Sigmoid colon (tissue), 6 donors: ENCODE measurements at regions not wholly inside any gene's neighbourhood (a gene's known extent, or its start where the extent isn't known, plus 50 kb on each side); places are given as distances from the start of the nearest gene placed in this dataset.

Experiments used
- DNase-seq: peaks from one replicate; pipeline ENCODE4 v3.0.0-alpha.2; 2019
- H3K27ac ChIP-seq, 4 donors: fragments of 200-600 bp; sonication (generic); one replicate each; pipeline ENCODE4 v1.5.1; 2016 to 2019; ENCODE audit warnings: mild to moderate bottlenecking in 1 of 4
- H3K27me3 ChIP-seq, 3 donors: fragments of 200-600 bp; sonication (generic); one replicate each; pipeline ENCODE4 v1.5.1; 2019; ENCODE audit warnings: mild to moderate bottlenecking in 1 of 3
- H3K36me3 ChIP-seq, 4 donors: fragments of 200-600 bp; sonication (generic); one replicate each; pipeline ENCODE4 v1.5.1; 2016 to 2019
- H3K4me1 ChIP-seq, 4 donors: fragments of 200-600 bp; sonication (generic); one replicate each; pipeline ENCODE4 v1.5.1; 2017 to 2019
- H3K4me3 ChIP-seq, 4 donors: fragments of 200-600 bp; sonication (generic); one replicate each; pipeline ENCODE4 v1.5.1; 2017 to 2019; ENCODE audit warnings: mild to moderate bottlenecking in 2 of 4, moderate library complexity in 1 of 4
- H3K9me3 ChIP-seq, 4 donors: fragments of 200-600 bp in 3 of 4; sonication (generic) in 3 of 4; one replicate each; pipeline versions ENCODE4 v1.5.1 to v1.6.1; 2013 to 2019
- EP300 ChIP-seq, 4 donors: sonication (generic); formaldehyde crosslinking; IDR thresholded peaks; one replicate each; pipeline ENCODE4 v1.6.1; 2017; ENCODE audit warnings: antibody characterized with exemption in 4 of 4
- POLR2A ChIP-seq, 2 donors: fragments of 450-650 bp; IDR thresholded peaks; one replicate each; pipeline ENCODE4 v1.6.1; 2016; ENCODE audit warnings: antibody characterized with exemption in 2 of 2, mild to moderate bottlenecking in 2 of 2, moderate library complexity in 2 of 2
- POLR2AphosphoS5 ChIP-seq, 4 donors: sonication (generic); formaldehyde crosslinking; IDR thresholded peaks; one replicate each; pipeline ENCODE4 v1.6.1; 2017; ENCODE audit warnings: antibody characterized with exemption in 4 of 4
- WGBS, 2 donors: extraction: QIAGEN DNeasy Blood & Tissue Kit; methylation state at CpG; one replicate each; pipeline ENCODE4 v1.1.7; 2013; 5-methylcytosine and 5-hydroxymethylcytosine counted together
- intact Hi-C: fragments of 100-400 bp; cut with DNase I; formaldehyde crosslinking; loops from one replicate; pipeline ENCODE4 v1.15.1; 2023
- TF ChIP-seq, protein P1 (sequence below), 4 experiments: fragments of 450-650 bp in 3 of 4; fragments of 200-600 bp in 1 of 4; IDR thresholded peaks; one replicate each; pipeline ENCODE4 v1.5.1; 2016 to 2019; ENCODE audit warnings: antibody characterized with exemption in 4 of 4, mild to moderate bottlenecking in 3 of 4, moderate library complexity in 2 of 4
- donor health status: healthy with polysubstance abuse.
- donor health status: healthy.

- intact Hi-C loops = no loop called here
- WGBS, 2 donors = 79 to 86% methylated on average over 9 of the region's 9 CpGs
- H3K27ac ChIP-seq = peak overlapping the region in 3 of 4 donors; percentile 37 to 55 (median 48)
- H3K36me3 ChIP-seq = no peaks in the 10 kb centered on the region
- H3K27me3 ChIP-seq = no peaks in the 10 kb centered on the region
- no peak for DNase-seq
- peaks cover 0 to 29% (median 21%) of the 10 kb centered on the region in 4 donors for H3K4me1 ChIP-seq
- TF ChIP-seq POLR2A (IDR thresholded peaks at IDR 0.05) (no peak), EP300 (IDR thresholded peaks at IDR 0.05) (no peak), POLR2AphosphoS5 (IDR thresholded peaks at IDR 0.05) (no peak)
- TF ChIP-seq, protein P1, sequence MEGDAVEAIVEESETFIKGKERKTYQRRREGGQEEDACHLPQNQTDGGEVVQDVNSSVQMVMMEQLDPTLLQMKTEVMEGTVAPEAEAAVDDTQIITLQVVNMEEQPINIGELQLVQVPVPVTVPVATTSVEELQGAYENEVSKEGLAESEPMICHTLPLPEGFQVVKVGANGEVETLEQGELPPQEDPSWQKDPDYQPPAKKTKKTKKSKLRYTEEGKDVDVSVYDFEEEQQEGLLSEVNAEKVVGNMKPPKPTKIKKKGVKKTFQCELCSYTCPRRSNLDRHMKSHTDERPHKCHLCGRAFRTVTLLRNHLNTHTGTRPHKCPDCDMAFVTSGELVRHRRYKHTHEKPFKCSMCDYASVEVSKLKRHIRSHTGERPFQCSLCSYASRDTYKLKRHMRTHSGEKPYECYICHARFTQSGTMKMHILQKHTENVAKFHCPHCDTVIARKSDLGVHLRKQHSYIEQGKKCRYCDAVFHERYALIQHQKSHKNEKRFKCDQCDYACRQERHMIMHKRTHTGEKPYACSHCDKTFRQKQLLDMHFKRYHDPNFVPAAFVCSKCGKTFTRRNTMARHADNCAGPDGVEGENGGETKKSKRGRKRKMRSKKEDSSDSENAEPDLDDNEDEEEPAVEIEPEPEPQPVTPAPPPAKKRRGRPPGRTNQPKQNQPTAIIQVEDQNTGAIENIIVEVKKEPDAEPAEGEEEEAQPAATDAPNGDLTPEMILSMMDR (IDR thresholded peaks at IDR 0.05) = no peak
- no peaks in the 10 kb centered on the region for H3K9me3 ChIP-seq
- H3K4me3 ChIP-seq = no peak overlapping the region
These were observed 226.6 kb upstream of the DIO3 start for GRCh38 chr14:101334656-101335055.

DNA sequence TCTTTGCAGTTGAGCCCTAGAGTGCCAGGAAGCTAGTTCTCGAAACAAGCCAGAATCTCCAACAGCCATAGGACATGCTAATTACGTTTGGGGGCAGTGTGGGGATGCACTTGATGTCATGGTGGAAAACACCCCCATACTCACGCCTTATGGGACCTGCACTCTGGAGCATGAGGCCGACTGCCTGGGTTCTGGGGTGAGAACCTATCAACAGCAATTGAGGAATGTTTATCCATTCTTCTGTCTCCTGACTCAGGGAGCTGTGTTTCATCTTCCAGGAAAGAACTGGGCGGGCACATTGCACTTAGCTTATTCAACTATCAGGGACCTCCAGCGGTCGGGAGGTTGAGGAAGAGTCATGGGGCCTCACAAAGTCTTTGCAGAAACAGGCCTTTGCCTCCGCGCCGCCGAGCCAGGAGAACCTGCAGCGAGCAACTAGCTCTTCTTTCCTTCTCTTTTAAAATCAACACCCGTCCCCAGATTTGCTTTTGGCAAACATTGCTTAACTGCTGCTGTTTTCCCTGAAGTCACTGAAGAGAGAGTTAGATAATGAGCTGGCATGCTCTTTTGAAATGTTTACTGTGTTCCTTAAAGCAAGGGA, 226.1 kb upstream of the DIO3 start:
- Histone ChIP-seq H3K4me1 (peaks cover 0 to 29% (median 21%) of the 10 kb centered on the region in 4 donors), H3K27ac (peak overlapping the region in 3 of 4 donors; percentile 37 to 55 (median 48)), H3K36me3 (no peaks in the 10 kb centered on the region), H3K9me3 (no peaks in the 10 kb centered on the region), H3K4me3 (no peak overlapping the region), H3K27me3 (no peaks in the 10 kb centered on the region)
- peak; percentile 77 for DNase-seq
- WGBS, 2 donors = 75 to 83% methylated on average over 13 of the region's 13 CpGs
- TF ChIP-seq POLR2AphosphoS5 (IDR thresholded peaks at IDR 0.05) (peak in 2 of 4 donors; percentile 21 to 70), EP300 (IDR thresholded peaks at IDR 0.05) (no peak)
- intact Hi-C loops = no loop called here

DNA sequence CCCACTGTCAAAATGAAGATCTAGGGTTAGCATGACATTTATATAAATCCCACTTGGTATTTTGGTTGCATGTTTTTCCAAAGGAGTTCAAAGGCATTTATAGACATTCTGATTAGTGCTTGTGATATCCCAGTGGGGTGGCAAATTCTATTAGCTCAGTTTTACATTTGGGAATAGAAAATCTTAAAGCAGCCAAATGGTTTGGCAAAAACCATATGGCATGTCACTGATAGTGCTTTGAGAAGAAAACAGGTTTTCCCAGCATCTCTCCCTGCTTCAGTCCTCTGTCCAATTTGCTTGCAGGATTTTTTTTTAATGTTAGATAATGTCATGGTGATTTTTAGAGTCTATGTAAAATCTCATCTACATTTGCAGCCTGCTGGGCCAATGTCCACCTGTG, 225.1 kb upstream of the DIO3 start:
- Histone ChIP-seq H3K4me3 (no peak overlapping the region), H3K9me3 (no peaks in the 10 kb centered on the region), H3K36me3 (no peaks in the 10 kb centered on the region), H3K4me1 (peaks cover 0 to 29% (median 21%) of the 10 kb centered on the region in 4 donors), H3K27me3 (no peaks in the 10 kb centered on the region), H3K27ac (no peak overlapping the region)
- TF ChIP-seq POLR2A (IDR thresholded peaks at IDR 0.05) = no peak
- TF ChIP-seq POLR2AphosphoS5 (IDR thresholded peaks at IDR 0.05) = no peak
- no peak for DNase-seq
- intact Hi-C loops = no loop called here

DNA sequence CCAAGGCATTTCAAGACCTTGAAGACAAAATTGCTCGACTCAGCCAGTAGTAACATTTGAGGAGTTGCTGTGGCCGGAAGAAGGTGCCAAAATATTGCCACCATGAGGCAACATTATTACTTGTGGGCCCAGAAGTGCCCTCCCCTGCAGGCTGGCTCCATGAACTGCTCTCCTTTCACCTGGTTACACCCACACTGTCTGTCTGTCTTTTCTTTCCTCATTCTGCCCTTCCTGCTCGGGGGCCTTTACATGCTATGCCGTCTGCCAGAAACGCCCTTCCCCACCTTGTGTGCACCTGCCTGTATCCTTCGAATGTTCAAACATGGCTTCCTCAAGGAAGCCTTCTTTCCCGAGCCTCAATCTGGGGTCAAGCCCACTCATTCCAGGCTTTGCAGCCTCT, 224.2 kb upstream of the DIO3 start:
- intact Hi-C loops = no loop called here
- no peak for DNase-seq
- no peak for TF ChIP-seq POLR2AphosphoS5 (IDR thresholded peaks at IDR 0.05)
- TF ChIP-seq POLR2A (IDR thresholded peaks at IDR 0.05) = no peak
- no peaks in the 10 kb centered on the region for H3K9me3 ChIP-seq
- peaks cover 0 to 29% (median 21%) of the 10 kb centered on the region in 4 donors for H3K4me1 ChIP-seq
- H3K36me3 ChIP-seq = no peaks in the 10 kb centered on the region
- no peak overlapping the region for H3K4me3 ChIP-seq
- no peaks in the 10 kb centered on the region for H3K27me3 ChIP-seq
- 30 to 75% methylated on average over 7 of the region's 7 CpGs for WGBS, 2 donors
- no peak overlapping the region for H3K27ac ChIP-seq

DNA sequence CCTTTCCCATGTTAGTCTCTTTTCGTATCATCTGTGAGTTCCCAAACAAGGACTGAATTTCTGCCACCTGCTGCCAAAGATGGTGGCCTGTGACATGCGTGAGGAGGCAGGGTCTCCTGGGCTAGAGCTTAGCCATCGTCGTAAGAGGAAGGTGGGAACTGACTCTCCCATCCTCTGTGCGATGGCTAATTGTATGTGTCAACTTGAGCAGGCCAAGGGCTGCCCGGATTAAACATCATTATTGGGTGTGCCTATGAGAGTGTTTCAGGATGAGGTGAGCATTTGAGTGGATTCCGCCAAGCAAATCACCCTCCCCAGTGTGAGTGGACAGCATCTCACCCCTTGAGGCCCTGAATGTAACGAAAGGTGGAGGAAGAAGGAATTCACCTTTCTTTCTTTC, 220.7 kb upstream of the DIO3 start:
- 91% methylated on average over 8 of the region's 8 CpGs for WGBS, 2 donors

More for the DNA sequence above, 220.7 kb upstream of the DIO3 start:
- H3K4me1 ChIP-seq = peaks cover 0 to 12% (median 8%) of the 10 kb centered on the region in 4 donors
- no peaks in the 10 kb centered on the region for H3K36me3 ChIP-seq
- H3K27me3 ChIP-seq = no peaks in the 10 kb centered on the region
- no peak overlapping the region for H3K4me3 ChIP-seq
- H3K27ac ChIP-seq = no peak overlapping the region
- no peaks in the 10 kb centered on the region for H3K9me3 ChIP-seq
- intact Hi-C loops = no loop called here
- DNase-seq = no peak
- no peak for TF ChIP-seq EP300 (IDR thresholded peaks at IDR 0.05)
- TF ChIP-seq POLR2AphosphoS5 (IDR thresholded peaks at IDR 0.05) = no peak
- TF ChIP-seq POLR2A (IDR thresholded peaks at IDR 0.05) = no peak
- TF ChIP-seq, protein P1 (IDR thresholded peaks at IDR 0.05) = no peak
